IMR-90 (cell line): ENCODE measurements at regions not wholly inside any gene's neighbourhood (a gene's known extent, or its start where the extent isn't known, plus 50 kb on each side); places are given as distances from the start of the nearest gene placed in this dataset.

ENCODE experiments used
- ATAC-seq: fragments of 200-7000 bp; cut with Tn5 transposase; 2 replicates; pipeline ENCODE4 v1.9.1; 2020; ENCODE audit warnings: low read depth, mild to moderate bottlenecking, moderate library complexity
- BruUV-seq: library from RNA; stranded (reverse); fragments of 400-500 nt; replicated peaks from 2 replicates; lab custom pipeline; 2021; lab: Mats Ljungman, UMichigan
- CTCF ChIA-PET: fragments of 300-600 bp; formaldehyde crosslinking; extraction: SDS; loops from one replicate; lab custom pipeline; 2021; ENCODE audit warnings: antibody characterized with exemption; lab: Yijun Ruan, JAX
- POLR2A ChIA-PET: fragments of 300-600 bp; sonication (Branson Sonifier 250); formaldehyde crosslinking; loops from one replicate; lab custom pipeline; 2022; ENCODE audit warnings: antibody characterized with exemption; ENCODE audit not compliant: unreplicated experiment; lab: Charles Lee
- DNase-seq: peaks from one replicate; pipeline ENCODE4 v3.0.0; 2013
- H2AFZ ChIP-seq: replicated peaks from 2 replicates; pipeline ENCODE3; 2013; ENCODE audit warnings: low read length, mild to moderate bottlenecking; ENCODE audit not compliant: poor library complexity
- H2AK5ac ChIP-seq: 2 replicates; pipeline ENCODE4 v1.6.1; 2013; ENCODE audit warnings: low read depth, low read length, inconsistent platforms
- H2AK9ac ChIP-seq: replicated peaks from 2 replicates; pipeline ENCODE3; 2013; ENCODE audit warnings: mild to moderate bottlenecking, low read depth, low read length, moderate library complexity; ENCODE audit not compliant: poor library complexity
- H2BK120ac ChIP-seq: 2 replicates; pipeline ENCODE4 v1.6.1; 2013; ENCODE audit warnings: low read depth, low read length, inconsistent platforms
- H2BK15ac ChIP-seq: 3 replicates; pipeline ENCODE4 v1.6.1; 2013; ENCODE audit warnings: low read depth, low read length, inconsistent platforms
- H2BK20ac ChIP-seq: 2 replicates; pipeline ENCODE4 v1.6.1; 2013; ENCODE audit warnings: low read depth, mild to moderate bottlenecking, inconsistent platforms, low read length, moderate library complexity
- H2BK5ac ChIP-seq: 2 replicates; pipeline ENCODE4 v1.6.1; 2013; ENCODE audit warnings: mild to moderate bottlenecking, low read depth, low read length, inconsistent platforms; ENCODE audit not compliant: poor library complexity, severe bottlenecking
- H3K14ac ChIP-seq: replicated peaks from 2 replicates; pipeline ENCODE4 v1.6.1; 2013; ENCODE audit warnings: low read depth, low read length, inconsistent platforms
- H3K18ac ChIP-seq: 2 replicates; pipeline ENCODE4 v1.6.1; 2013; ENCODE audit warnings: low read depth, low read length, control low read depth
- H3K23ac ChIP-seq: 2 replicates; pipeline ENCODE4 v1.6.1; 2013; ENCODE audit warnings: low read depth, low read length, inconsistent platforms
- H3K27ac ChIP-seq: 2 replicates; pipeline ENCODE4 v1.5.1; 2013; ENCODE audit warnings: mild to moderate bottlenecking, control low read depth, low read length; ENCODE audit not compliant: insufficient read depth
- H3K27me3 ChIP-seq: 2 replicates; pipeline ENCODE4 v1.6.1; 2013; ENCODE audit warnings: low read length; ENCODE audit not compliant: control insufficient read depth, insufficient read depth
- H3K36me3 ChIP-seq: 2 replicates; pipeline ENCODE4 v1.6.1; 2013; ENCODE audit warnings: low read length, mixed read lengths; ENCODE audit not compliant: control insufficient read depth, insufficient read depth
- H3K4ac ChIP-seq: 2 replicates; pipeline ENCODE4 v1.6.1; 2013; ENCODE audit warnings: low read depth, low read length, inconsistent platforms
- H3K4me1 ChIP-seq: 2 replicates; pipeline ENCODE4 v1.6.1; 2013; ENCODE audit warnings: low read length, mixed read lengths; ENCODE audit not compliant: control insufficient read depth, insufficient read depth
- H3K4me2 ChIP-seq: 2 replicates; pipeline ENCODE4 v1.6.1; 2013; ENCODE audit warnings: low read depth, mild to moderate bottlenecking, control low read depth, low read length, moderate library complexity
- H3K4me3 ChIP-seq: 2 replicates; pipeline ENCODE4 v1.5.1; 2013; ENCODE audit warnings: low read depth, mild to moderate bottlenecking, control low read depth, low read length, moderate library complexity; ENCODE audit not compliant: insufficient read depth
- H3K56ac ChIP-seq: 2 replicates; pipeline ENCODE4 v1.6.1; 2013; ENCODE audit warnings: low read length, inconsistent platforms; ENCODE audit not compliant: insufficient read depth; ENCODE audit errors: extremely low read depth
- H3K79me1 ChIP-seq, 2 experiments: 2 replicates each; pipeline ENCODE4 v1.6.1; 2013; ENCODE audit warnings: low read length in 2 of 2, inconsistent platforms in 1 of 2, low read depth in 1 of 2
- H3K9ac ChIP-seq: 2 replicates; pipeline ENCODE4 v1.6.1; 2013; ENCODE audit warnings: low read depth, low read length, control low read depth
- H3K9me1 ChIP-seq: 2 replicates; pipeline ENCODE4 v1.6.1; 2013; ENCODE audit warnings: low read length, inconsistent platforms; ENCODE audit not compliant: insufficient read depth
- H3K9me3 ChIP-seq: 2 replicates; pipeline ENCODE4 v1.6.1; 2013; ENCODE audit warnings: low read length; ENCODE audit not compliant: control insufficient read depth, insufficient read depth
- H4K20me1 ChIP-seq: 2 replicates; pipeline ENCODE4 v1.6.1; 2013; ENCODE audit warnings: low read length, inconsistent platforms; ENCODE audit not compliant: insufficient read depth
- H4K5ac ChIP-seq: 2 replicates; pipeline ENCODE4 v1.6.1; 2013; ENCODE audit warnings: mild to moderate bottlenecking, low read depth, low read length, control low read depth
- H4K8ac ChIP-seq, 2 experiments: 2 replicates each; pipeline ENCODE4 v1.6.1; 2013; ENCODE audit warnings: low read depth in 2 of 2, low read length in 2 of 2, control low read depth in 1 of 2, inconsistent platforms in 1 of 2
- H4K91ac ChIP-seq: 2 replicates; pipeline ENCODE4 v1.6.1; 2013; ENCODE audit warnings: low read depth, low read length, inconsistent platforms; ENCODE audit not compliant: insufficient read depth
- BHLHE40 ChIP-seq: fragments of 150-350 bp; IDR thresholded peaks from 2 replicates; pipeline ENCODE4 v1.6.1; 2016; ENCODE audit warnings: mild to moderate bottlenecking, low read depth, low read length
- CEBPB ChIP-seq: IDR thresholded peaks from 2 replicates; pipeline ENCODE4 v1.6.1; 2012; ENCODE audit warnings: low read depth, low read length, improper control_type of control experiment
- ELK1 ChIP-seq: fragments of 150-350 bp; IDR thresholded peaks from 2 replicates; pipeline ENCODE4 v1.6.1; 2016; ENCODE audit warnings: low read depth, mild to moderate bottlenecking, low read length, moderate library complexity, borderline replicate concordance
- FOS ChIP-seq: fragments of 150-350 bp; IDR thresholded peaks from 2 replicates; pipeline ENCODE4 v1.6.1; 2016; ENCODE audit warnings: low read depth, low read length
- MAFK ChIP-seq: IDR thresholded peaks from 2 replicates; pipeline ENCODE4 v1.6.1; 2012; ENCODE audit warnings: low read depth, low read length, improper control_type of control experiment
- MAZ ChIP-seq: IDR thresholded peaks from 2 replicates; pipeline ENCODE4 v1.6.1; 2012; ENCODE audit warnings: low read depth, mild to moderate bottlenecking, low read length, improper control_type of control experiment, moderate library complexity, borderline replicate concordance
- MXI1 ChIP-seq: IDR thresholded peaks from 2 replicates; pipeline ENCODE4 v1.6.1; 2012; ENCODE audit warnings: low read depth, mild to moderate bottlenecking, low read length, moderate library complexity, borderline replicate concordance
- NFE2L2 ChIP-seq: fragments of 150-350 bp; IDR thresholded peaks from 2 replicates; pipeline ENCODE4 v1.6.1; 2016; ENCODE audit warnings: low read depth, mild to moderate bottlenecking, low read length
- POLR2A ChIP-seq: IDR thresholded peaks from 2 replicates; pipeline ENCODE4 v1.6.1; 2012; ENCODE audit warnings: mild to moderate bottlenecking, low read depth, low read length
- RAD21 ChIP-seq: IDR thresholded peaks from 2 replicates; pipeline ENCODE4 v1.6.1; 2012; ENCODE audit warnings: low read length, improper control_type of control experiment
- RFX5 ChIP-seq: IDR thresholded peaks from 2 replicates; pipeline ENCODE4 v1.8.0; 2012; ENCODE audit warnings: low read depth, mild to moderate bottlenecking, low read length, moderate library complexity
- SMC3 ChIP-seq: fragments of 150-350 bp; IDR thresholded peaks from 2 replicates; pipeline ENCODE4 v1.6.1; 2016; ENCODE audit warnings: low read depth, mild to moderate bottlenecking, antibody characterized with exemption, low read length, moderate library complexity
- WGBS, 2 experiments: methylation state at CpG; one replicate each; pipeline versions ENCODE4 v1.1.5 to v1.1.7; 2013; ENCODE audit warnings: missing lambda C conversion rate in 2 of 2; ENCODE audit not compliant: insufficient read length in 1 of 2; ENCODE audit errors: extremely low coverage in 2 of 2; 5-methylcytosine and 5-hydroxymethylcytosine counted together
- dilution Hi-C: fragments of 300-500 bp; cut with HindIII; formaldehyde crosslinking; loops from one replicate; pipeline ENCODE4 v1.14.3; 2018; ENCODE audit warnings: low sequenced_read_pairs; ENCODE audit not compliant: unreplicated experiment
- in situ Hi-C: fragments of 300-500 bp; cut with MboI; formaldehyde crosslinking; loops from 3 replicates; pipeline ENCODE4 v1.14.3; 2019; ENCODE audit warnings: low sequenced_read_pairs, inconsistent platforms, mixed read lengths
- intact Hi-C: fragments of 100-400 bp; cut with micrococcal nuclease; formaldehyde crosslinking; loops from 2 replicates; pipeline ENCODE4 v1.10.0; 2022
- TF ChIP-seq, protein P1 (sequence below): fragments of 150-350 bp; IDR thresholded peaks from 2 replicates; pipeline ENCODE4 v1.6.1; 2017; ENCODE audit warnings: mild to moderate bottlenecking, antibody characterized with exemption, low read length, low read depth

GRCh38 chr9:78775696-78776295 is 478.9 kb downstream of the PSAT1 start:
- TF ChIP-seq MAZ: no peak
- no peak for TF ChIP-seq RAD21
- no peak for TF ChIP-seq SMC3
- TF ChIP-seq NFE2L2: no peak
- no peak for TF ChIP-seq BHLHE40
- TF ChIP-seq, protein P1, sequence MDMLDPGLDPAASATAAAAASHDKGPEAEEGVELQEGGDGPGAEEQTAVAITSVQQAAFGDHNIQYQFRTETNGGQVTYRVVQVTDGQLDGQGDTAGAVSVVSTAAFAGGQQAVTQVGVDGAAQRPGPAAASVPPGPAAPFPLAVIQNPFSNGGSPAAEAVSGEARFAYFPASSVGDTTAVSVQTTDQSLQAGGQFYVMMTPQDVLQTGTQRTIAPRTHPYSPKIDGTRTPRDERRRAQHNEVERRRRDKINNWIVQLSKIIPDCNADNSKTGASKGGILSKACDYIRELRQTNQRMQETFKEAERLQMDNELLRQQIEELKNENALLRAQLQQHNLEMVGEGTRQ: no peak
- TF ChIP-seq POLR2A: no peak
- no peak for TF ChIP-seq MXI1
- TF ChIP-seq RFX5: no peak
- TF ChIP-seq MAFK: no peak
- TF ChIP-seq ELK1: no peak
- no peak for TF ChIP-seq FOS
- no peak for TF ChIP-seq CEBPB
- H2AK9ac ChIP-seq: no peak overlapping the region
- H4K5ac ChIP-seq: no peak overlapping the region
- no peak overlapping the region for H3K27ac ChIP-seq
- dilution Hi-C loops: no loop called here
- H3K4me3 ChIP-seq: no peak overlapping the region
- H2AFZ ChIP-seq: no peak overlapping the region
- H4K20me1 ChIP-seq: no peaks in the 10 kb centered on the region
- H4K8ac ChIP-seq: no peak overlapping the region
- H2BK20ac ChIP-seq: no peak overlapping the region
- ATAC-seq (no peak), DNase-seq (no peak)
- H3K9ac ChIP-seq: no peak overlapping the region
- H3K9me3 ChIP-seq: no peaks in the 10 kb centered on the region
- in situ Hi-C loops: no loop called here
- H3K4me2 ChIP-seq: no peak overlapping the region
- H3K18ac ChIP-seq: no peak overlapping the region
- no peaks in the 10 kb centered on the region for H3K27me3 ChIP-seq
- ChIA-PET CTCF (no interaction called here), POLR2A (no interaction called here)
- no peak overlapping the region for H2BK5ac ChIP-seq
- no peaks in the 10 kb centered on the region for H3K36me3 ChIP-seq
- H3K14ac ChIP-seq: no peak overlapping the region
- no peak overlapping the region for H4K91ac ChIP-seq
- WGBS, 2 experiments: no CpG with 5 or more reads among the region's 3 CpGs
- intact Hi-C loops: no loop called here
- no peak overlapping the region for H3K56ac ChIP-seq
- H2BK15ac ChIP-seq: no peak overlapping the region
- no peak overlapping the region for H3K23ac ChIP-seq
- no peaks in the 10 kb centered on the region for H3K79me1 ChIP-seq
- H3K4ac ChIP-seq: no peak overlapping the region
- no peaks in the 10 kb centered on the region for H3K9me1 ChIP-seq
- 0 out of 2 replicates have a peak, but pooled peaks cover 1% of the 10 kb centered on the region for H3K4me1 ChIP-seq
- no peak overlapping the region for H2AK5ac ChIP-seq
- H2BK120ac ChIP-seq: no peak overlapping the region
- BruUV-seq: no TSS peak
